Fibroblast of lung (primary cell): ENCODE measurements at regions not wholly inside any gene's neighbourhood (a gene's known extent, or its start where the extent isn't known, plus 50 kb on each side); places are given as distances from the start of the nearest gene placed in this dataset.

ENCODE experiments used
- DNase-seq, 2 donors: peaks; one replicate each; pipeline versions ENCODE4 v3.0.0 to v3.0.0-alpha.2; 2010; ENCODE audit warnings: low read depth in 2 of 2
- H2AFZ ChIP-seq: 2 replicates; pipeline ENCODE4 v1.5.1; 2012; ENCODE audit warnings: low read length, control low read depth, inconsistent platforms
- H3K27ac ChIP-seq: 2 replicates; pipeline ENCODE4 v1.5.1; 2011; ENCODE audit warnings: low read length, control low read depth; ENCODE audit not compliant: insufficient read depth
- H3K27me3 ChIP-seq: 2 replicates; pipeline ENCODE4 v1.5.1; 2011; ENCODE audit warnings: mild to moderate bottlenecking, low read length; ENCODE audit not compliant: control insufficient read depth, insufficient read depth
- H3K36me3 ChIP-seq: 2 replicates; pipeline ENCODE4 v1.5.1; 2011; ENCODE audit warnings: low read length; ENCODE audit not compliant: control insufficient read depth, insufficient read depth
- H3K4me1 ChIP-seq: 2 replicates; pipeline ENCODE4 v1.5.1; 2011; ENCODE audit warnings: low read length; ENCODE audit not compliant: control insufficient read depth, insufficient read depth; ENCODE audit errors: extremely low read depth
- H3K4me2 ChIP-seq: 2 replicates; pipeline ENCODE4 v1.5.1; 2011; ENCODE audit warnings: low read length, control low read depth; ENCODE audit not compliant: insufficient read depth; ENCODE audit errors: extremely low read depth
- H3K4me3 ChIP-seq, 4 experiments: fragments of 200-600 bp in 1 of 4; sonication (generic) in 1 of 4; replicated peaks in 1 of 4; 2 replicates each; pipeline ENCODE4 v1.5.1; 2011 to 2016; ENCODE audit warnings: low read length in 4 of 4, low read depth in 3 of 4, mild to moderate bottlenecking in 3 of 4, control low read depth in 2 of 4, inconsistent platforms in 1 of 4, mixed read lengths in 1 of 4; ENCODE audit not compliant: insufficient read depth in 1 of 4; ENCODE audit errors: control extremely low read depth in 1 of 4
- H3K79me2 ChIP-seq: 2 replicates; pipeline ENCODE4 v1.5.1; 2012; ENCODE audit warnings: mild to moderate bottlenecking, low read length, inconsistent platforms; ENCODE audit not compliant: control insufficient read depth, insufficient read depth
- H3K9ac ChIP-seq: 2 replicates; pipeline ENCODE4 v1.5.1; 2011; ENCODE audit warnings: mild to moderate bottlenecking, low read length, control low read depth; ENCODE audit not compliant: insufficient read depth
- H3K9me3 ChIP-seq: 2 replicates; pipeline ENCODE4 v1.5.1; 2012; ENCODE audit warnings: low read depth, low read length; ENCODE audit not compliant: control insufficient read depth, insufficient read depth
- H4K20me1 ChIP-seq: 2 replicates; pipeline ENCODE4 v1.5.1; 2011; ENCODE audit warnings: low read length; ENCODE audit not compliant: control insufficient read depth, insufficient read depth; ENCODE audit errors: extremely low read depth
- CTCF ChIP-seq, 2 donors: IDR thresholded peaks in 1 of 2; conservative IDR thresholded peaks in 1 of 2; 1 replicate in 1 of 2; 2 replicates in 1 of 2; pipeline ENCODE4 v1.5.1; 2011 to 2012; ENCODE audit warnings: low read length in 2 of 2, control low read depth in 1 of 2, inconsistent platforms in 1 of 2, low read depth in 1 of 2, mild to moderate bottlenecking in 1 of 2
- EZH2 ChIP-seq: IDR thresholded peaks from 2 replicates; pipeline ENCODE4 v1.5.1; 2012; ENCODE audit warnings: low read length, control low read depth, mild to moderate bottlenecking; ENCODE audit errors: missing control alignments

GRCh38 chr5:89988998-89989655 lies 420.4 kb downstream of the CETN3 start:
- no peak for TF ChIP-seq CTCF (conservative IDR thresholded peaks at IDR 0.05 in 1 of 2, IDR thresholded peaks at IDR 0.05 in 1 of 2; ENCODE audit: low read depth in 1 of 2, low read length in 2 of 2)
- no peaks in the 10 kb centered on the region for H4K20me1 ChIP-seq
- no peak overlapping the region for H3K9ac ChIP-seq
- DNase-seq: peak in 1 of 2 donors; percentile 15
- peak overlapping the region; percentile 52 for H3K27ac ChIP-seq
- H3K79me2 ChIP-seq: no peaks in the 10 kb centered on the region
- H3K4me1 ChIP-seq: peaks cover 2% of the 10 kb centered on the region
- H3K36me3 ChIP-seq: no peaks in the 10 kb centered on the region
- H3K4me3 ChIP-seq: no peak overlapping the region
- no peak overlapping the region for H3K4me2 ChIP-seq
- H3K9me3 ChIP-seq: no peaks in the 10 kb centered on the region
- H3K27me3 ChIP-seq: no peaks in the 10 kb centered on the region
- H2AFZ ChIP-seq: no peak overlapping the region

- Histone ChIP-seq H3K4me1 (peaks cover 2% of the 10 kb centered on the region), H3K4me2 (no peak overlapping the region)
These were observed 421.3 kb downstream of the CETN3 start for GRCh38 chr5:89988129-89988810.

GRCh38 chr5:89983216-89983615 lies 426.3 kb downstream of the CETN3 start:
- H3K27me3 ChIP-seq: no peaks in the 10 kb centered on the region
- no peaks in the 10 kb centered on the region for H3K36me3 ChIP-seq
- H3K27ac ChIP-seq: no peak overlapping the region
- H3K4me2 ChIP-seq: no peak overlapping the region
- H3K4me1 ChIP-seq: no peaks in the 10 kb centered on the region
- no peaks in the 10 kb centered on the region for H4K20me1 ChIP-seq
- H3K79me2 ChIP-seq: no peaks in the 10 kb centered on the region
- no peak overlapping the region for H3K9ac ChIP-seq
- no peak overlapping the region for H3K4me3 ChIP-seq
- no peak for DNase-seq
- H2AFZ ChIP-seq: no peak overlapping the region
- TF ChIP-seq CTCF (conservative IDR thresholded peaks at IDR 0.05 in 1 of 2, IDR thresholded peaks at IDR 0.05 in 1 of 2; ENCODE audit: low read depth in 1 of 2, low read length in 2 of 2): no peak
- TF ChIP-seq EZH2: no peak
- H3K9me3 ChIP-seq: no peaks in the 10 kb centered on the region

More at GRCh38 chr5:89988129-89988810, 421.3 kb downstream of the CETN3 start:
- Histone ChIP-seq H3K27ac (no peak overlapping the region), H3K9ac (no peak overlapping the region), H3K79me2 (no peaks in the 10 kb centered on the region), H3K27me3 (no peaks in the 10 kb centered on the region), H3K9me3 (no peaks in the 10 kb centered on the region), H3K4me3 (no peak overlapping the region), H3K36me3 (no peaks in the 10 kb centered on the region), H4K20me1 (no peaks in the 10 kb centered on the region), H2AFZ (no peak overlapping the region)
- peak in 1 of 2 donors; percentile 7 for DNase-seq
- no peak for TF ChIP-seq EZH2
- no peak for TF ChIP-seq CTCF (conservative IDR thresholded peaks at IDR 0.05 in 1 of 2, IDR thresholded peaks at IDR 0.05 in 1 of 2; ENCODE audit: low read depth in 1 of 2, low read length in 2 of 2)
